Keratinocyte (primary cell): ENCODE measurements at regions not wholly inside any gene's neighbourhood (a gene's known extent, or its start where the extent isn't known, plus 50 kb on each side); places are given as distances from the start of the nearest gene placed in this dataset.

Experiments
- CTCF ChIP-seq, 3 experiments: IDR thresholded peaks in 1 of 3; conservative IDR thresholded peaks in 1 of 3; optimal IDR thresholded peaks in 1 of 3; 2 replicates in 2 of 3; 3 replicates in 1 of 3; pipeline versions ENCODE3 to v1.5.1; 2011; ENCODE audit warnings: low read length in 3 of 3, mild to moderate bottlenecking in 3 of 3, moderate library complexity in 2 of 3, control low read depth in 1 of 3, inconsistent platforms in 1 of 3; ENCODE audit not compliant: insufficient read depth in 2 of 3; ENCODE audit errors: extremely low read depth in 1 of 3
- EZH2 ChIP-seq: IDR thresholded peaks from one replicate; pipeline ENCODE4 v1.6.1; 2012; ENCODE audit warnings: inconsistent platforms, mild to moderate bottlenecking, low read length, moderate library complexity

DNA sequence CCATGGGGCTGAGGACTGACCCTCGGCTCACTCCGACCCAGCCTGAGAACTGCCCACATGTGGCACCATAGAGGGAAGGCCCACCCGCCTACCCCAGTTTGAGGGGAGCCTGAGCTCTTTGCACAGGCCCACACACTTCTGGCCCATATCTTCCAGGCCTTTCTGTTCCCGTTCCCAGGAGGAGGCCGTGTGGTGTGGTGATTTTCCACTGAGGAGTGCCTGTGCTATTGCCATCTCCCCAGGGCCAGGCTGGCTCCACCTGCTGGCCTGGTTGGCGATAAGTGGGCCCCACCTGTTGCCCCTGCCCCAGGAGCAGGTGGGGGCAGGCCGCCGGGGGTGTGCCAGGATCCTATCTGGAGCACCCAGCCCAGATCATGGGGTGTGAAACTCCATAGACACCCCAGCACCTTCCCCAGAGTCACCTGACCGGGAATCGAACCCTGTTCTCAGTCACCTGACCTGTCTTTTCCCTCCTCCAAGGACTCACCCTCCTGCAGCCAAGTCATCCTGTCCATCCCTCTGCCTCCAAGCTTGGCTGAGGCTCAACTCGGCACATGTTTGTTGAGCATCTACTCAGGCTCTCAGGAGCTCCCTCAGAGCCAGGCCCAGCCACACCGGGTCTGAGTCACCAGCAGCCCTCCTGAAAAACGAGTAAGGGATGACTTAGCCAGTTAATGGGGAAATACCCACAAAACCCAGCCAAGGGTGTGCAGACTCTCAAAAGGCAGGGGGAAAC is 120.1 kb downstream of the CYP26B1 start:
- peak in 1 of 3 experiments; percentile 35 for TF ChIP-seq CTCF (optimal IDR thresholded peaks at IDR 0.05 in 1 of 3, IDR thresholded peaks at IDR 0.05 in 1 of 3, conservative IDR thresholded peaks at IDR 0.05 in 1 of 3; ENCODE audit: extremely low read depth in 1 of 3, insufficient read depth in 2 of 3, low read length in 3 of 3)
- TF ChIP-seq EZH2: no peak
